OCI-LY7 (cell line): ENCODE measurements at regions not wholly inside any gene's neighbourhood (a gene's known extent, or its start where the extent isn't known, plus 50 kb on each side); places are given as distances from the start of the nearest gene placed in this dataset.

ENCODE experiments used
- CTCF ChIP-seq: fragments of 200-600 bp; sonication (generic); conservative IDR thresholded peaks from 2 replicates; pipeline ENCODE4 v1.5.1; 2014; ENCODE audit warnings: mild to moderate bottlenecking, antibody characterized with exemption, low read length, moderate library complexity, mixed read lengths
- EZH2phosphoT487 ChIP-seq: fragments of 200-600 bp; sonication (generic); IDR thresholded peaks from 2 replicates; pipeline ENCODE4 v1.6.1; 2018; ENCODE audit warnings: low read depth, borderline replicate concordance, mild to moderate bottlenecking, mixed run types, antibody characterized with exemption, low read length, moderate library complexity, mixed read lengths

GRCh38 chr22:49420651-49421050 lies 407.0 kb downstream of the BRD1 start:
- TF ChIP-seq CTCF (no peak), EZH2phosphoT487 (no peak)
